Panc1 (cell line): ENCODE measurements at regions not wholly inside any gene's neighbourhood (a gene's known extent, or its start where the extent isn't known, plus 50 kb on each side); places are given as distances from the start of the nearest gene placed in this dataset.

ENCODE experiments used
- ATAC-seq: fragments of 200-7000 bp; cut with Tn5 transposase; 2 replicates; pipeline ENCODE4 v1.9.1; 2020; ENCODE audit warnings: mild to moderate bottlenecking, moderate library complexity
- BruUV-seq: library from RNA; stranded (reverse); fragments of 400-500 nt; replicated peaks from 2 replicates; lab custom pipeline; 2021; lab: Mats Ljungman, UMichigan
- CTCF ChIA-PET: fragments of 300-600 bp; sonication (Branson Sonifier 250); formaldehyde crosslinking; loops from one replicate; lab custom pipeline; 2022; ENCODE audit warnings: antibody characterized with exemption; lab: Charles Lee
- POLR2A ChIA-PET: fragments of 300-600 bp; sonication (Branson Sonifier 250); formaldehyde crosslinking; loops from one replicate; lab custom pipeline; 2022; ENCODE audit warnings: antibody characterized with exemption; lab: Charles Lee
- DNase-seq: peaks from one replicate; pipeline ENCODE4 v3.0.0-alpha.2; 2010; ENCODE audit warnings: low read depth, low spot score
- H3K27ac ChIP-seq: 2 replicates; pipeline ENCODE4 v1.5.1; 2011; ENCODE audit warnings: mild to moderate bottlenecking, low read length, inconsistent platforms
- H3K27me3 ChIP-seq: fragments of 200-500 bp; sonication (Bioruptor generic); 2 replicates; pipeline ENCODE4 v1.6.0; 2014; ENCODE audit warnings: low read length, inconsistent platforms; ENCODE audit not compliant: control insufficient read depth, insufficient read depth
- H3K36me3 ChIP-seq: fragments of 200-500 bp; sonication (Bioruptor generic); 2 replicates; pipeline ENCODE4 v1.5.1; 2014; ENCODE audit warnings: inconsistent platforms, mild to moderate bottlenecking, low read length, moderate library complexity; ENCODE audit not compliant: control insufficient read depth, insufficient read depth
- H3K4me1 ChIP-seq: 2 replicates; pipeline ENCODE4 v1.5.1; 2011; ENCODE audit warnings: inconsistent platforms, mild to moderate bottlenecking, low read length, moderate library complexity; ENCODE audit not compliant: control insufficient read depth, insufficient read depth
- H3K4me3 ChIP-seq, 2 experiments: 2 replicates each; pipeline ENCODE4 v1.5.1; 2011 to 2012; ENCODE audit warnings: low read depth in 2 of 2, low read length in 2 of 2, mild to moderate bottlenecking in 2 of 2, inconsistent platforms in 1 of 2, moderate library complexity in 1 of 2
- H3K9me3 ChIP-seq: fragments of 200-500 bp; sonication (Bioruptor generic); 2 replicates; pipeline ENCODE4 v1.5.1; 2014; ENCODE audit warnings: low read depth, mild to moderate bottlenecking, inconsistent platforms, low read length, moderate library complexity; ENCODE audit not compliant: control insufficient read depth, insufficient read depth
- CTCF ChIP-seq: fragments of 450-650 bp; IDR thresholded peaks from 2 replicates; pipeline ENCODE4 v1.5.1; 2017; ENCODE audit warnings: mild to moderate bottlenecking
- POLR2AphosphoS5 ChIP-seq: IDR thresholded peaks from 2 replicates; pipeline ENCODE4 v1.6.1; 2012; ENCODE audit warnings: mild to moderate bottlenecking, low read depth, low read length, moderate library complexity
- REST ChIP-seq, 2 experiments: IDR thresholded peaks; 2 replicates each; pipeline ENCODE4 v1.6.1; 2011 to 2012; ENCODE audit warnings: low read depth in 2 of 2, control low read depth in 1 of 2, low read length in 1 of 2, mild to moderate bottlenecking in 1 of 2, moderate library complexity in 1 of 2; ENCODE audit not compliant: insufficient read depth in 1 of 2
- SIN3A ChIP-seq: IDR thresholded peaks from 2 replicates; pipeline ENCODE4 v1.6.1; 2012; ENCODE audit warnings: low read depth, mild to moderate bottlenecking, low read length, moderate library complexity, borderline replicate concordance; ENCODE audit not compliant: insufficient read depth
- TCF7L2 ChIP-seq: IDR thresholded peaks from 2 replicates; pipeline ENCODE4 v1.6.1; 2011; ENCODE audit warnings: mild to moderate bottlenecking, low read depth, low read length, inconsistent platforms
- in situ Hi-C: cut with HindIII; loops from 2 replicates; pipeline ENCODE4 v1.10.0; 2016; ENCODE audit warnings: low sequenced_read_pairs, low pct_unique_long_range_greater_than_20kb
- intact Hi-C: fragments of 100-400 bp; cut with micrococcal nuclease; formaldehyde crosslinking; loops from one replicate; pipeline ENCODE4 v1.10.0; 2022; ENCODE audit not compliant: unreplicated experiment

- Histone ChIP-seq H3K9me3 (no peaks in the 10 kb centered on the region), H3K27me3 (no peaks in the 10 kb centered on the region), H3K27ac (no peak overlapping the region), H3K4me1 (no peaks in the 10 kb centered on the region), H3K36me3 (no peaks in the 10 kb centered on the region), H3K4me3 (no peak overlapping the region)
- in situ Hi-C loops: no loop called here
- no TSS peak for BruUV-seq
- no peak for DNase-seq
- intact Hi-C loops: no loop called here
- TF ChIP-seq SIN3A: no peak
- TF ChIP-seq POLR2AphosphoS5: no peak
- TF ChIP-seq TCF7L2: no peak
- TF ChIP-seq CTCF: no peak
- TF ChIP-seq REST (IDR thresholded peaks at IDR 0.05; ENCODE audit: insufficient read depth in 1 of 2, low read depth in 2 of 2, low read length in 1 of 2): no peak
- ATAC-seq: no peak
- ChIA-PET POLR2A (interaction anchor here (0.6 kb wide), 1 partner anchor 749 kb away, joined by 8 read pairs; no protein-coding TSS in a partner anchor), CTCF (no interaction called here)
These were observed 367.2 kb downstream of the FGFR2 start for GRCh38 chr10:121231079-121231478.

GRCh38 chr10:121232494-121232893 is 365.8 kb downstream of the FGFR2 start:
- in situ Hi-C loops: no loop called here
- DNase-seq (no peak), ATAC-seq (no peak)
- TF ChIP-seq TCF7L2: no peak
- no peak for TF ChIP-seq SIN3A
- TF ChIP-seq REST (IDR thresholded peaks at IDR 0.05; ENCODE audit: insufficient read depth in 1 of 2, low read depth in 2 of 2, low read length in 1 of 2): no peak
- TF ChIP-seq CTCF: no peak
- no peak for TF ChIP-seq POLR2AphosphoS5
- no peaks in the 10 kb centered on the region for H3K9me3 ChIP-seq
- intact Hi-C loops: no loop called here
- no peaks in the 10 kb centered on the region for H3K4me1 ChIP-seq
- no peak overlapping the region for H3K4me3 ChIP-seq
- no TSS peak for BruUV-seq
- CTCF ChIA-PET: no interaction called here
- no peaks in the 10 kb centered on the region for H3K27me3 ChIP-seq
- H3K36me3 ChIP-seq: no peaks in the 10 kb centered on the region
- POLR2A ChIA-PET: no interaction called here
- no peak overlapping the region for H3K27ac ChIP-seq
